OCI-LY3 (cell line): ENCODE measurements at regions not wholly inside any gene's neighbourhood (a gene's known extent, or its start where the extent isn't known, plus 50 kb on each side); places are given as distances from the start of the nearest gene placed in this dataset.

Source experiments
- H2AFZ ChIP-seq: fragments of 200-600, 300-600 bp; shearing (Covaris generic); 2 replicates; pipeline ENCODE4 v1.6.0; 2014; ENCODE audit warnings: antibody characterized with exemption, low read depth, low read length
- H3K27ac ChIP-seq: fragments of 200-600, 300-600 bp; sonication (generic); 2 replicates; pipeline ENCODE4 v1.5.1; 2014; ENCODE audit warnings: mild to moderate bottlenecking, low read length, moderate library complexity, mixed read lengths
- H3K27me3 ChIP-seq: fragments of 200-600, 300-600 bp; sonication (generic); 2 replicates; pipeline ENCODE4 v1.6.1; 2014; ENCODE audit warnings: low read depth, low read length, mixed read lengths
- H3K36me3 ChIP-seq: fragments of 200-600, 300-600 bp; sonication (generic); replicated peaks from 2 replicates; pipeline ENCODE3; 2014; ENCODE audit warnings: low read depth, low read length, mixed read lengths
- H3K4me1 ChIP-seq: fragments of 300-600, 200-600 bp; sonication (generic); 2 replicates; pipeline ENCODE4 v1.6.1; 2014; ENCODE audit warnings: low read length, mixed read lengths
- H3K4me2 ChIP-seq: fragments of 200-600, 300-600 bp; sonication (generic); 2 replicates; pipeline ENCODE4 v1.6.1; 2014; ENCODE audit warnings: low read length, mixed read lengths
- H3K4me3 ChIP-seq: fragments of 300-600, 200-600 bp; sonication (generic); 2 replicates; pipeline ENCODE4 v1.5.1; 2014; ENCODE audit warnings: antibody characterized with exemption, mild to moderate bottlenecking, low read length, moderate library complexity
- H3K79me2 ChIP-seq: fragments of 300-600, 200-600 bp; shearing (Covaris generic); 2 replicates; pipeline ENCODE4 v1.6.1; 2014; ENCODE audit warnings: mild to moderate bottlenecking, low read length, mixed read lengths
- H3K9ac ChIP-seq: fragments of 300-600, 200-600 bp; shearing (Covaris generic); 2 replicates; pipeline ENCODE4 v1.6.0; 2014; ENCODE audit warnings: mild to moderate bottlenecking, low read length, moderate library complexity
- H3K9me3 ChIP-seq: fragments of 200-600, 300-600 bp; shearing (Covaris generic); 2 replicates; pipeline ENCODE4 v1.6.1; 2014; ENCODE audit warnings: low read length, mixed read lengths; ENCODE audit not compliant: insufficient read depth
- H4K20me1 ChIP-seq: fragments of 200-600, 300-600 bp; sonication (generic); 2 replicates; pipeline ENCODE4 v1.6.1; 2016; ENCODE audit warnings: low read length, mixed read lengths; ENCODE audit not compliant: insufficient read depth
- EZH2phosphoT487 ChIP-seq: fragments of 200-600 bp; shearing (Covaris generic); IDR thresholded peaks from 2 replicates; pipeline ENCODE4 v1.6.1; 2018; ENCODE audit warnings: antibody characterized with exemption, mixed run types, low read depth
- TF ChIP-seq, protein P1 (sequence below): fragments of 200-600, 300-600 bp; sonication (generic); IDR thresholded peaks from 2 replicates; pipeline ENCODE4 v1.5.1; 2014; ENCODE audit warnings: antibody characterized with exemption, low read length, low read depth

DNA sequence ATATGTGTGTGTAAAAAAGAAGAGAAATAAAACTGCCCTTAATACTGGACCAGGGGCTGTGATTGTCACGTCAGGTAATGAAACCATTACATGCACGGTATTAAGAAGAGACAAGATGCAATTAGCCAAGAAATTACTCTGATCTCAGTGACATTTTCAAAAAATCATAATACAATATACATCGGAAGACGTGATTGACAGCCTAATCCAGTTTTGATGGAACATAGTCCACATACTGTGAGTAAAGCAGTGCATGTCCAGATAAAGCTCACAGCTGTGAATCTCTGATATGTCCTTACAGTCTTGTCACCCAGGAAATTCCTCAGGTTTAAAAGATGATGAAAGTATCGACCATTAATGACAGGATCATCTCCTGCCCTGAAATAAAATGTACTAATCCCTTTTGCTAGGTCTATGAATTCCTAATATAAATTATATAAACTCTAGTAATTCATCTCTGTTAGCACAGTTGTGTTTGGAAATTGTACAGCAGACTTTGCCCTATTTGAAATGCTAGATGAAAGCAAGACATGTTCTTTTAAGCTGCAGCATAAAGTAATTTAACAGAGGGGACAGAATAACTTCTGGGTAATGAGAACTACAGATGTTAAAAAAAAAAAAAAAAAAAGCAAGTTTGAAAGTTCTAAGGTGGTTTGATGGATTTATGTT is 119.5 kb upstream of the TMCO5A start:
- Histone ChIP-seq H3K9ac (no peak overlapping the region), H3K9me3 (no peaks in the 10 kb centered on the region), H4K20me1 (no peaks in the 10 kb centered on the region), H3K79me2 (no peaks in the 10 kb centered on the region), H3K36me3 (no peaks in the 10 kb centered on the region), H3K27ac (no peak overlapping the region), H3K4me1 (no peaks in the 10 kb centered on the region), H3K27me3 (no peaks in the 10 kb centered on the region; the same call in 1 of the 2 replicates), H3K4me3 (no peak overlapping the region), H2AFZ (no peak overlapping the region), H3K4me2 (no peak overlapping the region)
- TF ChIP-seq, protein P1, sequence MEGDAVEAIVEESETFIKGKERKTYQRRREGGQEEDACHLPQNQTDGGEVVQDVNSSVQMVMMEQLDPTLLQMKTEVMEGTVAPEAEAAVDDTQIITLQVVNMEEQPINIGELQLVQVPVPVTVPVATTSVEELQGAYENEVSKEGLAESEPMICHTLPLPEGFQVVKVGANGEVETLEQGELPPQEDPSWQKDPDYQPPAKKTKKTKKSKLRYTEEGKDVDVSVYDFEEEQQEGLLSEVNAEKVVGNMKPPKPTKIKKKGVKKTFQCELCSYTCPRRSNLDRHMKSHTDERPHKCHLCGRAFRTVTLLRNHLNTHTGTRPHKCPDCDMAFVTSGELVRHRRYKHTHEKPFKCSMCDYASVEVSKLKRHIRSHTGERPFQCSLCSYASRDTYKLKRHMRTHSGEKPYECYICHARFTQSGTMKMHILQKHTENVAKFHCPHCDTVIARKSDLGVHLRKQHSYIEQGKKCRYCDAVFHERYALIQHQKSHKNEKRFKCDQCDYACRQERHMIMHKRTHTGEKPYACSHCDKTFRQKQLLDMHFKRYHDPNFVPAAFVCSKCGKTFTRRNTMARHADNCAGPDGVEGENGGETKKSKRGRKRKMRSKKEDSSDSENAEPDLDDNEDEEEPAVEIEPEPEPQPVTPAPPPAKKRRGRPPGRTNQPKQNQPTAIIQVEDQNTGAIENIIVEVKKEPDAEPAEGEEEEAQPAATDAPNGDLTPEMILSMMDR: no peak
- TF ChIP-seq EZH2phosphoT487: no peak

DNA sequence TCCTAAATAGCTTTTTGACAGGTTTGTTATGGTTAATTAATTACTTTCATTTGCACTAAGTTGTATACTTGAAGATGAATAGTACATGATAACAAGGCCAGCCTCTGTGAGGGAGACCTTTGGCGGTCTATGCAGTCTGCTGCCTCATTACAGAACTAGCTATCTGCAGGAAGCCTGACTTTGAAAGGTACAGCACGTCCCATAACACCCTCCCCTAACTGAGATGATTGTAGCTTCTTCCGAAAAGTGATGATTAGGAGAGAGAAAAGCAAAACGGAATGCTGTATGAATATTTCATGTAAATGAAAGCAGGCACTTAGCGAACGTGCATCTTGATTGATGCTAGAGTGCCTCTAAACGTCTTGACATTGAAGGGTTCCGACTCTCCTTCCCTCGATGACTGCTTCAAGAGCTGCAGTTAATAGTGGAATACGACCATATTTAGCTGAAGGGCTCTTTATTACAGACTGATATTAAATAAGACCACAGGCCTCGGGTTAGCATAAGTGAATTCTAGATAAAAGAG is 116.2 kb upstream of the TMCO5A start:
- no peaks in the 10 kb centered on the region for H3K79me2 ChIP-seq
- no peaks in the 10 kb centered on the region for H4K20me1 ChIP-seq
- no peak overlapping the region for H2AFZ ChIP-seq
- H3K4me3 ChIP-seq: no peak overlapping the region
- TF ChIP-seq, protein P1: no peak
- no peak for TF ChIP-seq EZH2phosphoT487
- no peaks in the 10 kb centered on the region for H3K4me1 ChIP-seq
- H3K27ac ChIP-seq: no peak overlapping the region
- H3K4me2 ChIP-seq: no peak overlapping the region
- H3K27me3 ChIP-seq: no peaks in the 10 kb centered on the region; the same call in 1 of the 2 replicates
- H3K9me3 ChIP-seq: no peaks in the 10 kb centered on the region
- H3K9ac ChIP-seq: no peak overlapping the region
- H3K36me3 ChIP-seq: no peaks in the 10 kb centered on the region

DNA sequence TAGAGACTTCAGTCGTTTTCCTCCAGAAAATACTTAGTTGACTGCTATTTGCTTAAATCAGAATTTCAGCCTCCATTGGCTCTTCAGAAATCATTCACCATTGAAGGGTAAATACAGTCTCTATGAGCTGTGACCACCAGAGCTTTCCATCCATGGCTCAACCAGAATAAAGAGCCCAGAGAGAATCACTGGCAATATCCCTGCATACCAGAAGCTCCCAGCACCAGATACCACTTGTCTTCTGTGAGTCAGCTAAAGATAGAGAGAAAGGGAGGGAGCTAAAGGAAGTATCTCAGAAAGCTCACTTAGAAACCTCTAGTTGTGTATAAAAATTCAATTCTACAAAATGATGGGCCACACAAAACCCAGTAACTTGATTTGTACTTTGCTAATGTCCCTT is 115.2 kb upstream of the TMCO5A start:
- Histone ChIP-seq H3K4me1 (no peaks in the 10 kb centered on the region), H3K9me3 (no peaks in the 10 kb centered on the region), H2AFZ (no peak overlapping the region), H3K79me2 (no peaks in the 10 kb centered on the region), H3K4me2 (no peak overlapping the region), H3K36me3 (no peaks in the 10 kb centered on the region), H3K27ac (no peak overlapping the region), H3K4me3 (no peak overlapping the region), H4K20me1 (no peaks in the 10 kb centered on the region), H3K9ac (no peak overlapping the region), H3K27me3 (no peaks in the 10 kb centered on the region)
- TF ChIP-seq, protein P1: no peak
- TF ChIP-seq EZH2phosphoT487: no peak

DNA sequence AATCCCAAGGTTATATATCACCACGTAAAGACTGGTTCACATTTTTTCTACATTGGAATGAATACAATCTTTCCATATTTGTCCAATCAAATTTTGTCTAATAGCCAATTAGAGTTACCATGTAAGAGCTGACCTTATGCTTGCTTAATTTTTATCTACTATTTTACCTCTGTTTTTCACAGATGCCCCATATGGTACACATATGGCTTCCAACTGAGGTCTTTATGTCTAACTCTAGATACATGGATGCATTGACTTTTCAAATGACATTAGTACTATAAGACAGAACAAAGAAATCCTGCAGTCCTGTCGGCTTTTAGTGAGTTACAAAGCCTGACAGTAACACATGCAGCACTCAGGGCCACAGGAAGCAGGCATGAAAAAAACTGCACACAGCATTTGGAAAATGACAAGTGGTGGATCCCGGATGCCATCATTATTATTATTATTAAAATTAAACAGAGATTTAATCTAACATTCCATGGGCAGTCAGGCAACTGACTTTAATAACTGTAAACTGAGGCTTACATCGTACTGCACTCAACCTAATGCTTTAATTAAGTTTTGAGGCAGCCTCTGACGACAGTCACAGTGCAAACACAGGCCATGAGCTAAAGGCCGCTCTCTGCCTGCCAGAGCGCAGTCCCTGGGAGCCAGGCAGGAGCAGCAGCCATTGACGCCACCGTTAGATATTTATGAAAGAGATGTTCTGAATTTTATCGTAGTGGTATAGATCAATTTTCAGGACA is 113.9 kb upstream of the TMCO5A start:
- Histone ChIP-seq H3K27me3 (no peaks in the 10 kb centered on the region), H2AFZ (no peak overlapping the region), H3K9me3 (no peaks in the 10 kb centered on the region), H3K36me3 (no peaks in the 10 kb centered on the region), H4K20me1 (no peaks in the 10 kb centered on the region), H3K4me1 (no peaks in the 10 kb centered on the region), H3K27ac (no peak overlapping the region), H3K4me2 (no peak overlapping the region), H3K9ac (no peak overlapping the region), H3K79me2 (no peaks in the 10 kb centered on the region), H3K4me3 (no peak overlapping the region)
- TF ChIP-seq, protein P1: no peak
- TF ChIP-seq EZH2phosphoT487: no peak
